Lower leg skin (tissue), 3 donors: ENCODE measurements at regions not wholly inside any gene's neighbourhood (a gene's known extent, or its start where the extent isn't known, plus 50 kb on each side); places are given as distances from the start of the nearest gene placed in this dataset.
"Not testable (repeated sequence)": the region's sequence is repeated elsewhere in the genome, so short reads cannot be mapped to it uniquely, and the experiment has no call there.

Experiments used
- POLR2A ChIP-seq, 2 donors: fragments of 450-650 bp; IDR thresholded peaks; one replicate each; pipeline ENCODE4 v1.6.1; 2016 to 2017; ENCODE audit warnings: antibody characterized with exemption in 2 of 2, mild to moderate bottlenecking in 1 of 2, moderate library complexity in 1 of 2
- TF ChIP-seq, protein P1 (sequence below), 3 donors: fragments of 450-650 bp; IDR thresholded peaks; one replicate each; pipeline ENCODE4 v1.5.1; 2016; ENCODE audit warnings: antibody characterized with exemption in 3 of 3, mild to moderate bottlenecking in 3 of 3, moderate library complexity in 2 of 3

DNA sequence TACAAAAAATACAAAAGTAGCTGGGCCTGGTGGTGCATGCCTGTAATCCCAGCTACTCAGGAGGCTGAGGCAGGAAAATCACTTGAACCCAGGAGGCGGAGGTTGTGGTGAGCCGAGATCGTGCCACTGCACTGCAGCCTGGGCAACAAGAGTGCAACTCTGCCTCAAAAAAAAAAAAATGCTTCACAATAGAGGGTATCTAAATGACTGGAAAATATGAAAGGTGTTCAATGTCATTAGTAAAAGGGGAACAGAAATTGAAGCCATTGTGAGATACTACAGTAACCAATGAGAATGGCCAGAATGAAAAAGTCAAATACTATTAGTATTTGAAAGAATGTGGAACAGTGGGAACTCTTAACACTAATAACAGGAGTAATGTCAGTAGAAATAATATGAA lies 96.1 kb upstream of the FAM241A start:
- TF ChIP-seq POLR2A (IDR thresholded peaks at IDR 0.05): not testable (repeated sequence)
- TF ChIP-seq, protein P1, sequence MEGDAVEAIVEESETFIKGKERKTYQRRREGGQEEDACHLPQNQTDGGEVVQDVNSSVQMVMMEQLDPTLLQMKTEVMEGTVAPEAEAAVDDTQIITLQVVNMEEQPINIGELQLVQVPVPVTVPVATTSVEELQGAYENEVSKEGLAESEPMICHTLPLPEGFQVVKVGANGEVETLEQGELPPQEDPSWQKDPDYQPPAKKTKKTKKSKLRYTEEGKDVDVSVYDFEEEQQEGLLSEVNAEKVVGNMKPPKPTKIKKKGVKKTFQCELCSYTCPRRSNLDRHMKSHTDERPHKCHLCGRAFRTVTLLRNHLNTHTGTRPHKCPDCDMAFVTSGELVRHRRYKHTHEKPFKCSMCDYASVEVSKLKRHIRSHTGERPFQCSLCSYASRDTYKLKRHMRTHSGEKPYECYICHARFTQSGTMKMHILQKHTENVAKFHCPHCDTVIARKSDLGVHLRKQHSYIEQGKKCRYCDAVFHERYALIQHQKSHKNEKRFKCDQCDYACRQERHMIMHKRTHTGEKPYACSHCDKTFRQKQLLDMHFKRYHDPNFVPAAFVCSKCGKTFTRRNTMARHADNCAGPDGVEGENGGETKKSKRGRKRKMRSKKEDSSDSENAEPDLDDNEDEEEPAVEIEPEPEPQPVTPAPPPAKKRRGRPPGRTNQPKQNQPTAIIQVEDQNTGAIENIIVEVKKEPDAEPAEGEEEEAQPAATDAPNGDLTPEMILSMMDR (IDR thresholded peaks at IDR 0.05): not testable (repeated sequence)
